H1 (cell line): ENCODE measurements at regions not wholly inside any gene's neighbourhood (a gene's known extent, or its start where the extent isn't known, plus 50 kb on each side); places are given as distances from the start of the nearest gene placed in this dataset.
"Not testable (repeated sequence)": the region's sequence is repeated elsewhere in the genome, so short reads cannot be mapped to it uniquely, and the experiment has no call there.

Experiments used
- CHD2 ChIP-seq: IDR thresholded peaks from 2 replicates; pipeline ENCODE4 v1.6.1; 2012; ENCODE audit warnings: low read length, improper control_type of control experiment
- CTCF ChIP-seq, 3 experiments: IDR thresholded peaks; 1 replicate in 2 of 3; 2 replicates in 1 of 3; pipeline versions ENCODE4 v1.5.1 to v1.6.1; 2011; ENCODE audit warnings: low read length in 3 of 3, mild to moderate bottlenecking in 3 of 3, inconsistent platforms in 2 of 3, low read depth in 1 of 3, moderate library complexity in 1 of 3; ENCODE audit not compliant: insufficient read depth in 1 of 3; ENCODE audit errors: control extremely low read depth in 1 of 3
- POLR2A ChIP-seq, 2 experiments: IDR thresholded peaks; 1 replicate in 1 of 2; 2 replicates in 1 of 2; pipeline ENCODE4 v1.6.1; 2011; ENCODE audit warnings: low read depth in 2 of 2, low read length in 2 of 2, mild to moderate bottlenecking in 2 of 2; ENCODE audit errors: control extremely low read depth in 1 of 2
- USF2 ChIP-seq: IDR thresholded peaks from 2 replicates; pipeline ENCODE4 v1.6.1; 2011; ENCODE audit warnings: low read length, improper control_type of control experiment

- TF ChIP-seq POLR2A (IDR thresholded peaks at IDR 0.05; ENCODE audit: control extremely low read depth in 1 of 2, low read depth in 2 of 2, low read length in 2 of 2); USF2; CTCF (IDR thresholded peaks at IDR 0.05; ENCODE audit: control extremely low read depth in 1 of 3, insufficient read depth in 1 of 3, low read depth in 1 of 3, low read length in 3 of 3); CHD2: not testable (repeated sequence)
These were observed 60.6 kb upstream of the HGFAC start for GRCh38 chr4:3381208-3381607.
